HepG2 (cell line): ENCODE measurements at regions not wholly inside any gene's neighbourhood (a gene's known extent, or its start where the extent isn't known, plus 50 kb on each side); places are given as distances from the start of the nearest gene placed in this dataset.

Experiments
- HMG20B ChIP-seq: conservative IDR thresholded peaks from 2 replicates; pipeline ENCODE4 v1.6.1; 2016; ENCODE audit warnings: missing genetic modification reagents, missing compliant biosample characterization
- HOXD1 ChIP-seq: sonication (generic); formaldehyde crosslinking; IDR thresholded peaks from 2 replicates; pipeline ENCODE4 v1.5.0; 2020; ENCODE audit warnings: missing genetic modification reagents
- IKZF4 ChIP-seq: sonication (generic); formaldehyde crosslinking; IDR thresholded peaks from 2 replicates; pipeline ENCODE4 v1.5.1; 2020; ENCODE audit warnings: borderline replicate concordance, mild to moderate bottlenecking, low read depth, missing genetic modification reagents; ENCODE audit errors: not compliant biosample characterization
- LCORL ChIP-seq, 2 experiments: fragments of 450-650 bp in 1 of 2; sonication (generic) in 1 of 2; formaldehyde crosslinking in 1 of 2; IDR thresholded peaks; 2 replicates each; pipeline versions ENCODE4 v1.5.0 to v1.6.1; 2017 to 2020; ENCODE audit warnings: antibody characterized with exemption in 1 of 2, missing genetic modification reagents in 1 of 2
- MIER3 ChIP-seq: IDR thresholded peaks from 2 replicates; pipeline ENCODE4 v1.6.1; 2016; ENCODE audit warnings: missing compliant biosample characterization, borderline replicate concordance
- MXI1 ChIP-seq: IDR thresholded peaks from 3 replicates; pipeline ENCODE4 v1.6.1; 2012; ENCODE audit warnings: low read depth, low read length, inconsistent platforms, borderline replicate concordance
- NFIC ChIP-seq: IDR thresholded peaks from 2 replicates; pipeline ENCODE4 v1.6.1; 2012; ENCODE audit warnings: mild to moderate bottlenecking, low read length, inconsistent platforms
- NFKB2 ChIP-seq: sonication (generic); formaldehyde crosslinking; IDR thresholded peaks from 2 replicates; pipeline ENCODE4 v1.4.0; 2020; ENCODE audit warnings: missing genetic modification reagents, borderline replicate concordance
- SALL1 ChIP-seq: sonication (generic); formaldehyde crosslinking; IDR thresholded peaks from 2 replicates; pipeline ENCODE4 v1.8.0; 2022; ENCODE audit warnings: mild to moderate bottlenecking, missing genetic modification reagents
- SAP130 ChIP-seq: IDR thresholded peaks from 2 replicates; pipeline ENCODE4 v1.6.1; 2016; ENCODE audit warnings: low read depth
- TBX3 ChIP-seq: fragments of 450-650 bp; IDR thresholded peaks from 2 replicates; pipeline ENCODE4 v1.6.1; 2017; ENCODE audit warnings: antibody characterized with exemption, mild to moderate bottlenecking, inconsistent platforms, borderline replicate concordance
- TCF12 ChIP-seq, 2 experiments: fragments of 450-650 bp in 1 of 2; sonication (generic) in 1 of 2; formaldehyde crosslinking in 1 of 2; IDR thresholded peaks; 2 replicates each; pipeline versions ENCODE4 v1.6.1 to v1.8.0; 2017 to 2022; ENCODE audit warnings: antibody characterized with exemption in 1 of 2, mild to moderate bottlenecking in 1 of 2, missing genetic modification reagents in 1 of 2, moderate library complexity in 1 of 2
- ZNF10 ChIP-seq: sonication (generic); formaldehyde crosslinking; IDR thresholded peaks from 2 replicates; pipeline ENCODE4 v1.4.0; 2020; ENCODE audit warnings: mild to moderate bottlenecking, low read depth, missing genetic modification reagents, borderline replicate concordance
- ZNF296 ChIP-seq: sonication (generic); formaldehyde crosslinking; conservative IDR thresholded peaks from 2 replicates; pipeline ENCODE4 v1.5.0; 2020; ENCODE audit warnings: mild to moderate bottlenecking, missing genetic modification reagents
- ZNF317 ChIP-seq: sonication (generic); formaldehyde crosslinking; IDR thresholded peaks from 2 replicates; pipeline ENCODE4 v1.5.0; 2020; ENCODE audit warnings: mild to moderate bottlenecking, missing genetic modification reagents
- ZNF460 ChIP-seq: sonication (generic); formaldehyde crosslinking; IDR thresholded peaks from 2 replicates; pipeline ENCODE4 v1.5.1; 2020; ENCODE audit warnings: missing genetic modification reagents, mild to moderate bottlenecking, borderline replicate concordance
- ZNF713 ChIP-seq: sonication (generic); formaldehyde crosslinking; IDR thresholded peaks from 2 replicates; pipeline ENCODE4 v1.4.0; 2020; ENCODE audit warnings: mild to moderate bottlenecking, missing genetic modification reagents
- ZSCAN20 ChIP-seq: sonication (generic); formaldehyde crosslinking; IDR thresholded peaks from 2 replicates; pipeline ENCODE4 v1.4.0; 2020; ENCODE audit warnings: missing genetic modification reagents, mild to moderate bottlenecking, borderline replicate concordance
- ZSCAN29 ChIP-seq: sonication (generic); formaldehyde crosslinking; conservative IDR thresholded peaks from 2 replicates; pipeline ENCODE4 v1.4.0; 2020; ENCODE audit warnings: mild to moderate bottlenecking, missing genetic modification reagents
- ZSCAN9 ChIP-seq: IDR thresholded peaks from 2 replicates; pipeline ENCODE4 v1.6.1; 2016; ENCODE audit warnings: borderline replicate concordance
- TF ChIP-seq, protein P1 (sequence below): sonication (generic); formaldehyde crosslinking; IDR thresholded peaks from 2 replicates; pipeline ENCODE4 v1.4.0; 2020; ENCODE audit warnings: missing genetic modification reagents
- TF ChIP-seq, protein P2 (sequence below): sonication (generic); formaldehyde crosslinking; IDR thresholded peaks from 2 replicates; pipeline ENCODE4 v1.5.1; 2020; ENCODE audit warnings: mild to moderate bottlenecking, missing genetic modification reagents, moderate library complexity
- TF ChIP-seq, protein P3 (sequence below): sonication (generic); formaldehyde crosslinking; IDR thresholded peaks from 2 replicates; pipeline ENCODE4 v1.5.0; 2020; ENCODE audit warnings: missing genetic modification reagents

DNA sequence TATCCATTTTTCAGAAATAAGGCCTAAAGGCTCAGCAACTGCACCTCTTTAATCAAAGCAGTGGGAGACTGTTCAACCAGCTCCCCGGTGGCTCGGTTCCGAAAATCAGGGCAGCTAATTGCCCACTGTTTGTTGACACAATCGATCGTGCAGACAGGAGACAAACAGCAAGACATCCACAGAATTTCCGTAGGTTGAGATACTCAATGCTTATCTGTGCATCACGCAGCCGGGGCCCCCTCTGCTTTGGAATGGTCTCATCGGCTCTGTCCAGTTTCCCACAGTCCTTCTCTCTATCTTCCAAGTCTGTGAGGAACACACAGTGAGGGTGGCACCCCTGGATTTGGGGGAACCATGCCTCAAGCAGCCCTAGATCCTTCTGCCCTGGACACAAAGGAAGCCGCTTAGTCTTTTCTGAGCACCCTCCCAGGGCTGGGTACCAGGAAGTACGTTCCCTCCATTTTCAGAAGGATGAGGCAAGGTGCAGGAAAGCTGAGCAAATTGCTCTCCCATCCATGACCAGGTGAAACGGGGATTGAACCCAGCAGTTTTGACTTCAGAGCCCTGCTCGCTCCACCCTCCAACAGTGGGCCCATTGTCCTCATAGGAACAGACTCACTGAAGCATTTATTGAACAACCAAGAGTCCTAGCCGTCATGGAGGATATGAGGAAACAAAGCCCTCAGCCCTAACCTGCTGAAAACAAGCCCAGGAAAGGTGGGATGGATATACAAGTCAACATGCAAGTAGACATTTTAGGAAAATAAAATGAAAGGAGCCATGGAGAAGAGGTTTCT lies 70.7 kb downstream of the C16orf95 start (continued):
- TF ChIP-seq TCF12 (IDR thresholded peaks at IDR 0.05) (no peak), TCF12 (CRISPR knock-in tag; IDR thresholded peaks at IDR 0.05) (0 out of 2 replicates have a peak, but pooled peaks have one; percentile 42), ZSCAN29 (CRISPR knock-in tag) (peak; percentile 61; the same call in 1 of the 2 replicates), NFKB2 (CRISPR knock-in tag) (no peak), NFIC (peak; percentile 52; the same call in 1 of the 2 replicates), ZSCAN9 (CRISPR knock-in tag) (no peak), MIER3 (CRISPR knock-in tag) (peak; percentile 72; the same call in 1 of the 2 replicates), ZNF317 (peak; percentile 60; the same call in 1 of the 2 replicates), MXI1 (no peak), ZNF460 (CRISPR knock-in tag) (no peak), ZNF296 (0 out of 2 replicates have a peak, but pooled peaks have one; percentile 33), TBX3 (no peak), ZNF10 (no peak), HOXD1 (CRISPR knock-in tag) (no peak), IKZF4 (CRISPR knock-in tag) (no peak), LCORL (IDR thresholded peaks at IDR 0.05) (no peak), LCORL (CRISPR knock-in tag; IDR thresholded peaks at IDR 0.05) (peak; percentile 84), SALL1 (CRISPR knock-in tag) (peak; percentile 95), ZSCAN20 (CRISPR knock-in tag) (no peak), HMG20B (CRISPR knock-in tag) (peak; percentile 97), SAP130 (CRISPR knock-in tag) (peak; percentile 28), ZNF713 (CRISPR knock-in tag) (0 out of 2 replicates have a peak, but pooled peaks have one; percentile 60)
- TF ChIP-seq, protein P1, sequence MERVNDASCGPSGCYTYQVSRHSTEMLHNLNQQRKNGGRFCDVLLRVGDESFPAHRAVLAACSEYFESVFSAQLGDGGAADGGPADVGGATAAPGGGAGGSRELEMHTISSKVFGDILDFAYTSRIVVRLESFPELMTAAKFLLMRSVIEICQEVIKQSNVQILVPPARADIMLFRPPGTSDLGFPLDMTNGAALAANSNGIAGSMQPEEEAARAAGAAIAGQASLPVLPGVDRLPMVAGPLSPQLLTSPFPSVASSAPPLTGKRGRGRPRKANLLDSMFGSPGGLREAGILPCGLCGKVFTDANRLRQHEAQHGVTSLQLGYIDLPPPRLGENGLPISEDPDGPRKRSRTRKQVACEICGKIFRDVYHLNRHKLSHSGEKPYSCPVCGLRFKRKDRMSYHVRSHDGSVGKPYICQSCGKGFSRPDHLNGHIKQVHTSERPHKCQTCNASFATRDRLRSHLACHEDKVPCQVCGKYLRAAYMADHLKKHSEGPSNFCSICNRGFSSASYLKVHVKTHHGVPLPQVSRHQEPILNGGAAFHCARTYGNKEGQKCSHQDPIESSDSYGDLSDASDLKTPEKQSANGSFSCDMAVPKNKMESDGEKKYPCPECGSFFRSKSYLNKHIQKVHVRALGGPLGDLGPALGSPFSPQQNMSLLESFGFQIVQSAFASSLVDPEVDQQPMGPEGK (CRISPR knock-in tag): peak; percentile 60; the same call in 1 of the 2 replicates
- TF ChIP-seq, protein P2, sequence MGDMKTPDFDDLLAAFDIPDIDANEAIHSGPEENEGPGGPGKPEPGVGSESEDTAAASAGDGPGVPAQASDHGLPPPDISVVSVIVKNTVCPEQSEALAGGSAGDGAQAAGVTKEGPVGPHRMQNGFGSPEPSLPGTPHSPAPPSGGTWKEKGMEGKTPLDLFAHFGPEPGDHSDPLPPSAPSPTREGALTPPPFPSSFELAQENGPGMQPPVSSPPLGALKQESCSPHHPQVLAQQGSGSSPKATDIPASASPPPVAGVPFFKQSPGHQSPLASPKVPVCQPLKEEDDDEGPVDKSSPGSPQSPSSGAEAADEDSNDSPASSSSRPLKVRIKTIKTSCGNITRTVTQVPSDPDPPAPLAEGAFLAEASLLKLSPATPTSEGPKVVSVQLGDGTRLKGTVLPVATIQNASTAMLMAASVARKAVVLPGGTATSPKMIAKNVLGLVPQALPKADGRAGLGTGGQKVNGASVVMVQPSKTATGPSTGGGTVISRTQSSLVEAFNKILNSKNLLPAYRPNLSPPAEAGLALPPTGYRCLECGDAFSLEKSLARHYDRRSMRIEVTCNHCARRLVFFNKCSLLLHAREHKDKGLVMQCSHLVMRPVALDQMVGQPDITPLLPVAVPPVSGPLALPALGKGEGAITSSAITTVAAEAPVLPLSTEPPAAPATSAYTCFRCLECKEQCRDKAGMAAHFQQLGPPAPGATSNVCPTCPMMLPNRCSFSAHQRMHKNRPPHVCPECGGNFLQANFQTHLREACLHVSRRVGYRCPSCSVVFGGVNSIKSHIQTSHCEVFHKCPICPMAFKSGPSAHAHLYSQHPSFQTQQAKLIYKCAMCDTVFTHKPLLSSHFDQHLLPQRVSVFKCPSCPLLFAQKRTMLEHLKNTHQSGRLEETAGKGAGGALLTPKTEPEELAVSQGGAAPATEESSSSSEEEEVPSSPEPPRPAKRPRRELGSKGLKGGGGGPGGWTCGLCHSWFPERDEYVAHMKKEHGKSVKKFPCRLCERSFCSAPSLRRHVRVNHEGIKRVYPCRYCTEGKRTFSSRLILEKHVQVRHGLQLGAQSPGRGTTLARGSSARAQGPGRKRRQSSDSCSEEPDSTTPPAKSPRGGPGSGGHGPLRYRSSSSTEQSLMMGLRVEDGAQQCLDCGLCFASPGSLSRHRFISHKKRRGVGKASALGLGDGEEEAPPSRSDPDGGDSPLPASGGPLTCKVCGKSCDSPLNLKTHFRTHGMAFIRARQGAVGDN: peak; percentile 66
- TF ChIP-seq, protein P3, sequence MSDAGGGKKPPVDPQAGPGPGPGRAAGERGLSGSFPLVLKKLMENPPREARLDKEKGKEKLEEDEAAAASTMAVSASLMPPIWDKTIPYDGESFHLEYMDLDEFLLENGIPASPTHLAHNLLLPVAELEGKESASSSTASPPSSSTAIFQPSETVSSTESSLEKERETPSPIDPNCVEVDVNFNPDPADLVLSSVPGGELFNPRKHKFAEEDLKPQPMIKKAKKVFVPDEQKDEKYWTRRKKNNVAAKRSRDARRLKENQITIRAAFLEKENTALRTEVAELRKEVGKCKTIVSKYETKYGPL (CRISPR knock-in tag): 0 out of 2 replicates have a peak, but pooled peaks have one; percentile 34
